Thyroid gland (tissue), 4 donors: ENCODE measurements at regions not wholly inside any gene's neighbourhood (a gene's known extent, or its start where the extent isn't known, plus 50 kb on each side); places are given as distances from the start of the nearest gene placed in this dataset.

Experiments used
- POLR2A ChIP-seq, 2 donors: fragments of 450-650 bp; IDR thresholded peaks; one replicate each; pipeline ENCODE4 v1.6.1; 2017; ENCODE audit warnings: antibody characterized with exemption in 2 of 2, mild to moderate bottlenecking in 2 of 2, moderate library complexity in 1 of 2
- TF ChIP-seq, protein P1 (sequence below), 6 experiments: fragments of 200-600 bp in 3 of 6; fragments of 450-650 bp in 3 of 6; sonication (generic) in 3 of 6; IDR thresholded peaks; one replicate each; pipeline ENCODE4 v1.5.1; 2016 to 2019; ENCODE audit warnings: antibody characterized with exemption in 6 of 6, mild to moderate bottlenecking in 2 of 6, inconsistent platforms in 1 of 6, moderate library complexity in 1 of 6

GRCh38 chr12:107310621-107311020 is 217.3 kb upstream of the CRY1 start:
- TF ChIP-seq, protein P1, sequence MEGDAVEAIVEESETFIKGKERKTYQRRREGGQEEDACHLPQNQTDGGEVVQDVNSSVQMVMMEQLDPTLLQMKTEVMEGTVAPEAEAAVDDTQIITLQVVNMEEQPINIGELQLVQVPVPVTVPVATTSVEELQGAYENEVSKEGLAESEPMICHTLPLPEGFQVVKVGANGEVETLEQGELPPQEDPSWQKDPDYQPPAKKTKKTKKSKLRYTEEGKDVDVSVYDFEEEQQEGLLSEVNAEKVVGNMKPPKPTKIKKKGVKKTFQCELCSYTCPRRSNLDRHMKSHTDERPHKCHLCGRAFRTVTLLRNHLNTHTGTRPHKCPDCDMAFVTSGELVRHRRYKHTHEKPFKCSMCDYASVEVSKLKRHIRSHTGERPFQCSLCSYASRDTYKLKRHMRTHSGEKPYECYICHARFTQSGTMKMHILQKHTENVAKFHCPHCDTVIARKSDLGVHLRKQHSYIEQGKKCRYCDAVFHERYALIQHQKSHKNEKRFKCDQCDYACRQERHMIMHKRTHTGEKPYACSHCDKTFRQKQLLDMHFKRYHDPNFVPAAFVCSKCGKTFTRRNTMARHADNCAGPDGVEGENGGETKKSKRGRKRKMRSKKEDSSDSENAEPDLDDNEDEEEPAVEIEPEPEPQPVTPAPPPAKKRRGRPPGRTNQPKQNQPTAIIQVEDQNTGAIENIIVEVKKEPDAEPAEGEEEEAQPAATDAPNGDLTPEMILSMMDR (IDR thresholded peaks at IDR 0.05) = no peak
- TF ChIP-seq POLR2A (IDR thresholded peaks at IDR 0.05) = no peak
